GM12891 (cell line): ENCODE measurements at regions not wholly inside any gene's neighbourhood (a gene's known extent, or its start where the extent isn't known, plus 50 kb on each side); places are given as distances from the start of the nearest gene placed in this dataset.

ENCODE experiments used
- POLR2A ChIP-seq: IDR thresholded peaks from 2 replicates; pipeline ENCODE4 v1.6.1; 2011; ENCODE audit warnings: low read depth, low read length, control low read depth
- POLR2AphosphoS5 ChIP-seq: IDR thresholded peaks from 2 replicates; pipeline ENCODE4 v1.6.1; 2011; ENCODE audit warnings: low read depth, low read length, control low read depth
- SPI1 ChIP-seq: IDR thresholded peaks from 2 replicates; pipeline ENCODE4 v1.6.1; 2011; ENCODE audit warnings: low read depth, low read length, control low read depth

DNA sequence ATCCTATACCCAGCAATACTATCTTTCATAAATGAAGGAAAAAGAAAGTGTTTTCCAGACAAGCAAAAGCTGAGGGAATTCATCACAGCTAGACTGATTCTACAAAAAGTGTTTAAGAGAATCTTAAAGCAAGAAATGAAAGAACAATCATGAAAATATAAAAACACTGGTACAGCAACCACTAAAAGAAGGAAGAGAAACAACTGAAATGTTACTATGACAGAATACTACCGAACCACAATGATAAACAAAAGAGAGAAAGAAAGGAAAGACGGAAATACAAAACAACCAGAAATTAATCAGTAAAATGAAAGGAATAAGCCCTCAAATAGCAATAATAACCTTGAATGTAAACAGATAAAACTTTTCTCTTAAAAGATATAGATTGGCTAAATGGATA, 110.8 kb upstream of the AFF2 start:
- TF ChIP-seq POLR2AphosphoS5, result no peak
- no peak for TF ChIP-seq POLR2A
- no peak for TF ChIP-seq SPI1
